GM12873 (cell line): ENCODE measurements at regions not wholly inside any gene's neighbourhood (a gene's known extent, or its start where the extent isn't known, plus 50 kb on each side); places are given as distances from the start of the nearest gene placed in this dataset.

Experiments
- TF ChIP-seq, protein P1 (sequence below): IDR thresholded peaks from 2 replicates; pipeline ENCODE4 v1.5.1; 2012; ENCODE audit warnings: low read depth, mild to moderate bottlenecking, moderate library complexity, low read length, control low read depth; ENCODE audit not compliant: insufficient read depth; ENCODE audit errors: missing control alignments

DNA sequence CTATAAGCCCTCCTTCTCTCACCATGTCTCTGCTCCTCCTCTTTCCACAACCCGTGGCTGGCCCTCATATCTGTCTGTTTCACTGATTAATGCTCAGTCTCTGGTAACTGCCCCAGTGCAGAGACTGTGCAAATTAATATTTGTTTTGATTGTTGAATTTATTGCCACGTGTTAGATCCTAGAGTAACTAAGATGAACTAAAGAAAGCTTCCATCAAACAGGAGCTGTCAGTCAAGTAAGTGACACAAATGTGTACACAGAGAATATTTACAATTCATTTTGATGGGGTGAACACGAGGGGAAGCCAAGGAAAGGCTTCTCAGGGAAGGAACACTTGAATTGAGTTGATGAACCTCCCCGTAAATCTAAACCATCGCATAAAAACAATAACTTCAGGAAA lies 182.5 kb downstream of the BAMBI start:
- TF ChIP-seq, protein P1, sequence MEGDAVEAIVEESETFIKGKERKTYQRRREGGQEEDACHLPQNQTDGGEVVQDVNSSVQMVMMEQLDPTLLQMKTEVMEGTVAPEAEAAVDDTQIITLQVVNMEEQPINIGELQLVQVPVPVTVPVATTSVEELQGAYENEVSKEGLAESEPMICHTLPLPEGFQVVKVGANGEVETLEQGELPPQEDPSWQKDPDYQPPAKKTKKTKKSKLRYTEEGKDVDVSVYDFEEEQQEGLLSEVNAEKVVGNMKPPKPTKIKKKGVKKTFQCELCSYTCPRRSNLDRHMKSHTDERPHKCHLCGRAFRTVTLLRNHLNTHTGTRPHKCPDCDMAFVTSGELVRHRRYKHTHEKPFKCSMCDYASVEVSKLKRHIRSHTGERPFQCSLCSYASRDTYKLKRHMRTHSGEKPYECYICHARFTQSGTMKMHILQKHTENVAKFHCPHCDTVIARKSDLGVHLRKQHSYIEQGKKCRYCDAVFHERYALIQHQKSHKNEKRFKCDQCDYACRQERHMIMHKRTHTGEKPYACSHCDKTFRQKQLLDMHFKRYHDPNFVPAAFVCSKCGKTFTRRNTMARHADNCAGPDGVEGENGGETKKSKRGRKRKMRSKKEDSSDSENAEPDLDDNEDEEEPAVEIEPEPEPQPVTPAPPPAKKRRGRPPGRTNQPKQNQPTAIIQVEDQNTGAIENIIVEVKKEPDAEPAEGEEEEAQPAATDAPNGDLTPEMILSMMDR = no peak

DNA sequence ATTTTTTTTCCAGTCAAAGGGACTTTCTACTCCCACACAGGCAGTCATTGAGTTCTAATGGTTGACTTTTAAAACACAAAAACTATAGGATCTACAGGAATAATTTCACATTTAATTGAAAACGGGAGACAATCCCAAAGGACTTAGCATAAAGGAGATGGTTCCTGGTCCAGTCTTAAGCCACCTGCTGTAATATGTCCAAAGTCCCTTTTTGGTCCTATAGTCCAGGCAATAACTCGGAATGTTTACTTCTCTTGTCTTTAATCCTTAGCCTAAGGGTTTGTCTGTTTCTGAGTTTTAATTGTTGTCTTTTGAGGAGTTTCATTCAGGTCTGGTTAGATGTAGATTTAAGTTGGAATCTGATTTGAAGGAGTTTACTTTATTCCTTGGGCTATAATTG lies 184.9 kb downstream of the BAMBI start:
- TF ChIP-seq, protein P1 = no peak

- TF ChIP-seq, protein P1 = no peak
Measured at GRCh38 chr10:28869606-28870201, 192.4 kb downstream of the BAMBI start.

- TF ChIP-seq, protein P1 = no peak
Measured at GRCh38 chr10:28871665-28872064, 194.3 kb downstream of the BAMBI start.

DNA sequence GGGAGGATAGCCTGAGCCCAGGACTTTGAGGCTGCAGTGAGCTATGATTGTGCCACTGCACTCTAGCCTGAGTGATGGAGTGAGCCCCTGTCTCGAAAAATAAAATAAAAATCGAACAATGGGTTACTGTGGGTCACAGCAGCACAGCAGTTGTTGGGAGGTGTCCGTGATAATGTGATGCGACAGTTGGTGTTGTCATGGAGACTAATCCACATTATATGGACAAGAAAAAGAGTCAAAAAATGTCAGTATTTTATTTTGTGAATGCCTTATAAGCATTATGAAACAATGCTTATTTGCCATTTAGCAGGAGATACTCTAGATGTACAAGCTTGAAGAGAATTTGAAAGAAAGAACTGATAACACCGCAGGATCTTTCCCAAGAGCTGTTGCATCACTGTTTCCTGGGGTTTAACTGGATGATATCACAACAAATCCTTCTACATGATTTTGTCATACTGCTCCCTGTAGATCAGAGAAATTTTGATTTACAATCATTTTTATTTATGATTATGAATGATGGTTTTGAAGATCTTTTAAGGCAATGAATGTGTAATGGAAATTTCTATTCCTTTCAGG lies 195.4 kb downstream of the BAMBI start:
- TF ChIP-seq, protein P1 = no peak

- TF ChIP-seq, protein P1 = no peak
Measured at GRCh38 chr10:28873540-28873939, 196.2 kb downstream of the BAMBI start.

GRCh38 chr10:28874210-28874609 lies 196.9 kb downstream of the BAMBI start:
- TF ChIP-seq, protein P1 = no peak
